Peyer's patch (tissue), 4 donors: ENCODE measurements at regions not wholly inside any gene's neighbourhood (a gene's known extent, or its start where the extent isn't known, plus 50 kb on each side); places are given as distances from the start of the nearest gene placed in this dataset.

ENCODE experiments used
- CTCF ChIP-seq, 6 experiments: fragments of 450-650 bp in 4 of 6; fragments of 200-600 bp in 2 of 6; sonication (generic) in 1 of 6; IDR thresholded peaks; one replicate each; pipeline ENCODE4 v1.5.1; 2017 to 2019; ENCODE audit warnings: antibody characterized with exemption in 6 of 6, mild to moderate bottlenecking in 3 of 6, moderate library complexity in 1 of 6
- POLR2A ChIP-seq, 2 donors: fragments of 450-650 bp; IDR thresholded peaks; one replicate each; pipeline ENCODE4 v1.5.1; 2017; ENCODE audit warnings: antibody characterized with exemption in 2 of 2, mild to moderate bottlenecking in 2 of 2, moderate library complexity in 2 of 2

GRCh38 chr2:149650006-149650405 is 62.4 kb upstream of the MMADHC start:
- TF ChIP-seq CTCF (IDR thresholded peaks at IDR 0.05) (no peak), POLR2A (IDR thresholded peaks at IDR 0.05) (no peak)
